H1 (cell line): ENCODE measurements at regions not wholly inside any gene's neighbourhood (a gene's known extent, or its start where the extent isn't known, plus 50 kb on each side); places are given as distances from the start of the nearest gene placed in this dataset.

Experiments used
- CTCF ChIA-PET: fragments of 300-600 bp; sonication (Branson Sonifier 250); formaldehyde crosslinking; loops from one replicate; lab custom pipeline; 2021; ENCODE audit not compliant: partially characterized antibody; lab: Charles Lee
- POLR2A ChIA-PET: fragments of 300-600 bp; sonication (Branson Sonifier 250); formaldehyde crosslinking; loops from one replicate; lab custom pipeline; 2021; ENCODE audit warnings: inconsistent platforms; ENCODE audit not compliant: partially characterized antibody; lab: Charles Lee
- DNase-seq, 2 experiments: peaks; one replicate each; pipeline versions ENCODE4 v3.0.0 to v3.0.0-alpha.2; 2010 to 2022; ENCODE audit warnings: low spot score in 2 of 2, low read depth in 1 of 2, mixed read lengths in 1 of 2
- FAIRE-seq: peaks from 2 replicates; lab custom pipeline; 2011; peaks lifted over from hg19 to GRCh38; lab: Jason Lieb, UNC
- H2AFZ ChIP-seq: 2 replicates; pipeline ENCODE4 v1.8.1; 2012; ENCODE audit warnings: low read length, inconsistent platforms
- H2AK5ac ChIP-seq: 2 replicates; pipeline ENCODE4 v1.6.1; 2013; ENCODE audit warnings: low read depth, low read length
- H2BK120ac ChIP-seq: replicated peaks from 2 replicates; pipeline ENCODE3; 2013; ENCODE audit warnings: low read depth, low read length, inconsistent platforms
- H2BK12ac ChIP-seq: 2 replicates; pipeline ENCODE4 v1.6.1; 2013; ENCODE audit warnings: low read depth, low read length
- H2BK15ac ChIP-seq: 2 replicates; pipeline ENCODE4 v1.6.1; 2013; ENCODE audit warnings: low read length
- H2BK20ac ChIP-seq: 2 replicates; pipeline ENCODE4 v1.6.1; 2013; ENCODE audit warnings: low read length
- H2BK5ac ChIP-seq: 2 replicates; pipeline ENCODE4 v1.6.1; 2013; ENCODE audit warnings: low read depth, low read length
- H3K14ac ChIP-seq: 2 replicates; pipeline ENCODE4 v1.6.1; 2013; ENCODE audit warnings: inconsistent platforms; ENCODE audit not compliant: insufficient read length
- H3K18ac ChIP-seq: 2 replicates; pipeline ENCODE4 v1.6.1; 2013; ENCODE audit warnings: low read length; ENCODE audit errors: extremely low read depth
- H3K23ac ChIP-seq: 2 replicates; pipeline ENCODE4 v1.6.1; 2013; ENCODE audit warnings: inconsistent platforms; ENCODE audit not compliant: insufficient read length
- H3K23me2 ChIP-seq: 2 replicates; pipeline ENCODE4 v1.6.1; 2013; ENCODE audit warnings: low read depth, low read length
- H3K27ac ChIP-seq: 2 replicates; pipeline ENCODE4 v1.6.1; 2011; ENCODE audit warnings: low read depth, low read length, inconsistent platforms
- H3K27me3 ChIP-seq, 4 experiments: replicated peaks in 1 of 4; 1 replicate in 1 of 4; 2 replicates in 3 of 4; pipeline versions ENCODE4 v1.6.1 to v1.8.1; 2011 to 2013; ENCODE audit warnings: low read length in 3 of 4, mild to moderate bottlenecking in 3 of 4, inconsistent platforms in 2 of 4, mixed read lengths in 2 of 4, moderate library complexity in 1 of 4; ENCODE audit not compliant: control insufficient read depth in 3 of 4, insufficient read depth in 3 of 4; ENCODE audit errors: extremely low read depth in 1 of 4
- H3K36me3 ChIP-seq, 4 experiments: 2 replicates each; pipeline versions ENCODE4 v1.6.1 to v1.8.1; 2011 to 2013; ENCODE audit warnings: mild to moderate bottlenecking in 4 of 4, low read length in 3 of 4, moderate library complexity in 2 of 4, control low read depth in 1 of 4, inconsistent platforms in 1 of 4; ENCODE audit not compliant: insufficient read depth in 4 of 4, control insufficient read depth in 2 of 4
- H3K4ac ChIP-seq: replicated peaks from 2 replicates; pipeline ENCODE3; 2013; ENCODE audit warnings: low read length, low read depth, mixed read lengths, inconsistent platforms; ENCODE audit not compliant: insufficient read length
- H3K4me1 ChIP-seq, 4 experiments: replicated peaks in 1 of 4; 1 replicate in 1 of 4; 2 replicates in 3 of 4; pipeline versions ENCODE4 v1.6.1 to v1.8.1; 2011 to 2013; ENCODE audit warnings: low read length in 3 of 4, inconsistent platforms in 2 of 4, mixed read lengths in 1 of 4; ENCODE audit not compliant: insufficient read depth in 4 of 4, control insufficient read depth in 3 of 4
- H3K4me2 ChIP-seq, 2 experiments: 2 replicates each; pipeline versions ENCODE4 v1.6.1 to v1.8.1; 2011 to 2013; ENCODE audit warnings: low read depth in 2 of 2, low read length in 2 of 2, control low read depth in 1 of 2, inconsistent platforms in 1 of 2, mild to moderate bottlenecking in 1 of 2; ENCODE audit not compliant: insufficient read depth in 1 of 2
- H3K4me3 ChIP-seq, 4 experiments: fragments of 200-600, 300-600 bp in 1 of 4; sonication (generic), shearing (Covaris generic), sonication (Bioruptor Twin) in 1 of 4; 2 replicates each; pipeline versions ENCODE4 v1.5.1 to v1.8.1; 2011 to 2016; ENCODE audit warnings: low read length in 4 of 4, low read depth in 3 of 4, control low read depth in 2 of 4, inconsistent platforms in 2 of 4, mild to moderate bottlenecking in 2 of 4, mixed read lengths in 1 of 4, moderate library complexity in 1 of 4; ENCODE audit not compliant: insufficient read depth in 2 of 4; ENCODE audit errors: extremely low read depth in 1 of 4
- H3K56ac ChIP-seq: replicated peaks from 2 replicates; pipeline ENCODE3; 2013; ENCODE audit warnings: low read depth, mild to moderate bottlenecking, mixed read lengths, low read length, inconsistent platforms; ENCODE audit not compliant: insufficient read length
- H3K79me1 ChIP-seq: 2 replicates; pipeline ENCODE4 v1.6.1; 2013; ENCODE audit warnings: low read depth, low read length, control low read depth
- H3K79me2 ChIP-seq, 2 experiments: 2 replicates each; pipeline versions ENCODE4 v1.6.1 to v1.8.1; 2012 to 2013; ENCODE audit warnings: low read length in 2 of 2, mild to moderate bottlenecking in 2 of 2, inconsistent platforms in 1 of 2; ENCODE audit not compliant: insufficient read depth in 2 of 2, control insufficient read depth in 1 of 2
- H3K9ac ChIP-seq, 4 experiments: replicated peaks in 1 of 4; 1 replicate in 1 of 4; 2 replicates in 3 of 4; pipeline versions ENCODE4 v1.6.1 to v1.8.1; 2011 to 2013; ENCODE audit warnings: low read depth in 3 of 4, low read length in 3 of 4, control low read depth in 2 of 4, mild to moderate bottlenecking in 2 of 4, moderate library complexity in 2 of 4, inconsistent platforms in 1 of 4; ENCODE audit errors: extremely low read depth in 1 of 4
- H3K9me3 ChIP-seq, 2 experiments: 2 replicates each; pipeline versions ENCODE4 v1.6.1 to v1.8.1; 2012 to 2013; ENCODE audit warnings: mild to moderate bottlenecking in 2 of 2, moderate library complexity in 2 of 2, control low read depth in 1 of 2, inconsistent platforms in 1 of 2, low read depth in 1 of 2, low read length in 1 of 2, mixed read lengths in 1 of 2; ENCODE audit not compliant: insufficient read depth in 2 of 2
- H4K20me1 ChIP-seq, 2 experiments: replicated peaks in 1 of 2; 2 replicates each; pipeline versions ENCODE3 to v1.8.1; 2011 to 2013; ENCODE audit warnings: inconsistent platforms in 2 of 2, low read length in 2 of 2, mild to moderate bottlenecking in 1 of 2; ENCODE audit not compliant: insufficient read depth in 2 of 2, control insufficient read depth in 1 of 2
- H4K5ac ChIP-seq: 2 replicates; pipeline ENCODE4 v1.6.1; 2013; ENCODE audit warnings: low read length, low read depth, mixed read lengths, inconsistent platforms; ENCODE audit not compliant: insufficient read length
- H4K8ac ChIP-seq: 2 replicates; pipeline ENCODE4 v1.8.0; 2013; ENCODE audit warnings: mild to moderate bottlenecking, moderate library complexity, low read length, inconsistent platforms; ENCODE audit not compliant: insufficient read depth; ENCODE audit errors: extremely low read depth
- H4K91ac ChIP-seq: replicated peaks from 2 replicates; pipeline ENCODE3; 2013; ENCODE audit warnings: low read length, mixed read lengths, inconsistent platforms; ENCODE audit not compliant: insufficient read length
- CEBPB ChIP-seq: IDR thresholded peaks from 2 replicates; pipeline ENCODE4 v1.6.1; 2012; ENCODE audit warnings: low read depth, low read length
- GABPA ChIP-seq: IDR thresholded peaks from 2 replicates; pipeline ENCODE4 v1.6.1; 2011; ENCODE audit warnings: mild to moderate bottlenecking, low read length, moderate library complexity, borderline replicate concordance; ENCODE audit not compliant: insufficient read depth
- HDAC6 ChIP-seq: IDR thresholded peaks from one replicate; pipeline ENCODE4 v1.7.1; 2012; ENCODE audit warnings: low read depth, mild to moderate bottlenecking, inconsistent platforms, low read length, moderate library complexity
- JUN ChIP-seq: IDR thresholded peaks from 2 replicates; pipeline ENCODE4 v1.6.1; 2011; ENCODE audit warnings: low read depth, mild to moderate bottlenecking, improper control_type of control experiment, low read length
- PHF8 ChIP-seq: fragments of 200-600 bp; sonication (generic); conservative IDR thresholded peaks from 2 replicates; pipeline ENCODE4 v1.7.1; 2012; ENCODE audit warnings: low read depth, mild to moderate bottlenecking, inconsistent platforms, low read length, moderate library complexity
- POLR2AphosphoS5 ChIP-seq: IDR thresholded peaks from 2 replicates; pipeline ENCODE4 v1.6.1; 2011; ENCODE audit warnings: low read depth, low read length
- RNF2 ChIP-seq: fragments of 200-900, 300-1000 bp; sonication (generic); IDR thresholded peaks from 2 replicates; pipeline ENCODE4 v1.7.1; 2016; ENCODE audit warnings: borderline replicate concordance, low read depth, mild to moderate bottlenecking, antibody characterized with exemption, low read length; ENCODE audit not compliant: poor library complexity, severe bottlenecking; ENCODE audit errors: missing control alignments
- SAP30 ChIP-seq: fragments of 300-600 bp; sonication (generic); IDR thresholded peaks from 2 replicates; pipeline ENCODE4 v1.7.1; 2012; ENCODE audit warnings: low read length, moderate library complexity, mild to moderate bottlenecking, inconsistent platforms; ENCODE audit not compliant: insufficient read depth, insufficient replicate concordance
- SIX5 ChIP-seq: IDR thresholded peaks from 2 replicates; pipeline ENCODE4 v1.6.1; 2011; ENCODE audit warnings: mild to moderate bottlenecking, low read depth, low read length
- SP1 ChIP-seq: IDR thresholded peaks from 2 replicates; pipeline ENCODE4 v1.6.1; 2011; ENCODE audit warnings: low read depth, low read length
- TCF12 ChIP-seq: IDR thresholded peaks from 2 replicates; pipeline ENCODE4 v1.6.1; 2011; ENCODE audit warnings: low read depth, mild to moderate bottlenecking, low read length
- WGBS, 2 experiments: shearing (Covaris generic) in 1 of 2; methylation state at CpG; one replicate each; pipeline versions ENCODE4 v1.1.6 to v1.1.7; 2013 to 2015; ENCODE audit warnings: low lambda C conversion rate in 2 of 2, mixed read lengths in 2 of 2, inconsistent platforms in 1 of 2, low coverage in 1 of 2, missing lambda C conversion rate in 1 of 2; ENCODE audit not compliant: insufficient replicate concordance in 2 of 2, insufficient coverage in 1 of 2, insufficient read length in 1 of 2; ENCODE audit errors: extremely low coverage in 1 of 2, missing lambda C conversion rate in 1 of 2; 5-methylcytosine and 5-hydroxymethylcytosine counted together

- DNase-seq (no peak), FAIRE-seq (no peak)
- H3K79me1 ChIP-seq: no peaks in the 10 kb centered on the region
- ChIA-PET POLR2A (no interaction called here), CTCF (interaction anchor here (0.6 kb wide), 1 partner anchor 26 kb away, joined by 3 read pairs; no protein-coding TSS in a partner anchor)
- H2BK5ac ChIP-seq: no peak overlapping the region
- H4K8ac ChIP-seq: no peak overlapping the region
- H2AK5ac ChIP-seq: no peak overlapping the region
- H3K56ac ChIP-seq: no peak overlapping the region
- no peak overlapping the region for H2BK120ac ChIP-seq
- no peak overlapping the region for H3K27ac ChIP-seq
- H4K20me1 ChIP-seq: no peaks in the 10 kb centered on the region
- TF ChIP-seq SAP30 (no peak), PHF8 (no peak), JUN (no peak), CEBPB (no peak), SIX5 (no peak), SP1 (no peak), HDAC6 (no peak), POLR2AphosphoS5 (no peak), RNF2 (no peak), TCF12 (no peak), GABPA (no peak)
- no peak overlapping the region for H3K4ac ChIP-seq
- no peak overlapping the region for H3K18ac ChIP-seq
- H3K9me3 ChIP-seq: peaks cover 10 to 13% of the 10 kb centered on the region in 2 experiments; a peak in 3 of 4 replicates
- H3K27me3 ChIP-seq: no peaks in the 10 kb centered on the region
- H2BK15ac ChIP-seq: no peak overlapping the region
- H3K14ac ChIP-seq: no peak overlapping the region
- no peak overlapping the region for H2AFZ ChIP-seq
- H4K91ac ChIP-seq: no peak overlapping the region
- no peak overlapping the region for H2BK12ac ChIP-seq
- no peak overlapping the region for H3K9ac ChIP-seq
- no peak overlapping the region for H3K4me2 ChIP-seq
- no peaks in the 10 kb centered on the region for H3K79me2 ChIP-seq
- no peaks in the 10 kb centered on the region; a peak in 1 of 8 replicates for H3K36me3 ChIP-seq
- H3K4me1 ChIP-seq: no peaks in the 10 kb centered on the region
- no peak overlapping the region for H4K5ac ChIP-seq
- H3K23me2 ChIP-seq: no peaks in the 10 kb centered on the region
- H3K23ac ChIP-seq: no peak overlapping the region
- 98% methylated on average over 3 of the region's 3 CpGs; no CpG with 5 or more reads in 1 of the 2 experiments for WGBS, 2 experiments
- H2BK20ac ChIP-seq: no peak overlapping the region
- H3K4me3 ChIP-seq: no peak overlapping the region
Measured at GRCh38 chr3:61387817-61388216, 136.6 kb upstream of the FHIT start.
